T-cell (primary cell): ENCODE measurements at regions not wholly inside any gene's neighbourhood (a gene's known extent, or its start where the extent isn't known, plus 50 kb on each side); places are given as distances from the start of the nearest gene placed in this dataset.

Experiments used
- ATAC-seq, 4 experiments: fragments of 200-7000 bp in 3 of 4; fragments of 150-1000 bp in 1 of 4; cut with Tn5 transposase; replicated peaks in 1 of 4; 1 replicate in 3 of 4; 2 replicates in 1 of 4; pipeline ENCODE4 v1.10.0; 2021; ENCODE audit warnings: moderate library complexity in 3 of 4, mild to moderate bottlenecking in 2 of 4, moderate number of reproducible peaks in 1 of 4
- CTCF ChIA-PET, 2 donors: fragments of 300-600 bp; sonication (Branson Sonifier 250); formaldehyde crosslinking; loops; one replicate each; lab custom pipeline; 2022; ENCODE audit warnings: antibody characterized with exemption in 2 of 2; lab: Charles Lee
- POLR2A ChIA-PET, 2 donors: fragments of 300-600 bp; sonication (Branson Sonifier 250); formaldehyde crosslinking; loops; one replicate each; lab custom pipeline; 2022; ENCODE audit warnings: antibody characterized with exemption in 2 of 2; lab: Charles Lee
- DNase-seq, 35 experiments: peaks; one replicate each; pipeline versions ENCODE4 v3.0.0 to v3.0.0-alpha.2; 2013 to 2023
- H3K27ac ChIP-seq: one replicate; pipeline ENCODE4 v1.5.1; 2013; ENCODE audit warnings: low read length
- H3K27me3 ChIP-seq, 2 experiments: replicated peaks in 1 of 2; 1 replicate in 1 of 2; 2 replicates in 1 of 2; pipeline versions ENCODE4 v1.6.1 to v1.7.0; 2013; ENCODE audit warnings: low read length in 1 of 2, mixed read lengths in 1 of 2; ENCODE audit not compliant: control insufficient read depth in 2 of 2, insufficient read depth in 2 of 2; ENCODE audit errors: extremely low read depth in 1 of 2
- H3K36me3 ChIP-seq, 2 donors: 1 replicate in 1 of 2; 2 replicates in 1 of 2; pipeline versions ENCODE4 v1.6.1 to v1.7.0; 2013; ENCODE audit warnings: low read length in 1 of 2; ENCODE audit not compliant: control insufficient read depth in 2 of 2, insufficient read depth in 1 of 2; ENCODE audit errors: extremely low read depth in 1 of 2
- H3K4me1 ChIP-seq, 2 experiments: 1 replicate in 1 of 2; 2 replicates in 1 of 2; pipeline versions ENCODE4 v1.6.1 to v1.7.0; 2013; ENCODE audit warnings: low read length in 2 of 2, mixed read lengths in 1 of 2; ENCODE audit not compliant: insufficient read depth in 2 of 2, control insufficient read depth in 1 of 2; ENCODE audit errors: extremely low read depth in 1 of 2
- H3K4me3 ChIP-seq, 2 donors: 1 replicate in 1 of 2; 2 replicates in 1 of 2; pipeline versions ENCODE4 v1.5.1 to v1.7.0; 2013; ENCODE audit warnings: mild to moderate bottlenecking in 2 of 2, low read length in 1 of 2, moderate library complexity in 1 of 2; ENCODE audit not compliant: control insufficient read depth in 1 of 2; ENCODE audit errors: extremely low read depth in 1 of 2
- H3K9me3 ChIP-seq: 2 replicates; pipeline ENCODE4 v1.7.0; 2013
- H3K27ac Mint-ChIP-seq, 2 donors: one replicate each; pipeline ENCODE4 v1.8.0; 2020 to 2021; ENCODE audit warnings: mild to moderate bottlenecking in 2 of 2, mixed read lengths in 2 of 2
- H3K27me3 Mint-ChIP-seq, 2 donors: one replicate each; pipeline ENCODE4 v1.8.0; 2021 to 2022; ENCODE audit warnings: mixed read lengths in 2 of 2
- H3K36me3 Mint-ChIP-seq: one replicate; pipeline ENCODE4 v1.8.0; 2021; ENCODE audit warnings: mixed read lengths
- H3K4me1 Mint-ChIP-seq, 3 donors: one replicate each; pipeline ENCODE4 v1.8.0; 2020 to 2022; ENCODE audit warnings: mixed read lengths in 3 of 3, mild to moderate bottlenecking in 1 of 3
- H3K4me3 Mint-ChIP-seq, 3 donors: one replicate each; pipeline ENCODE4 v1.8.0; 2020 to 2022; ENCODE audit warnings: mild to moderate bottlenecking in 3 of 3, mixed read lengths in 3 of 3, moderate library complexity in 3 of 3
- H3K9me3 Mint-ChIP-seq, 3 donors: one replicate each; pipeline ENCODE4 v1.8.0; 2020 to 2022; ENCODE audit warnings: mixed read lengths in 3 of 3
- WGBS: methylation state at CpG from one replicate; pipeline ENCODE4 v1.1.5; 2013; ENCODE audit warnings: missing lambda C conversion rate; ENCODE audit not compliant: insufficient coverage; 5-methylcytosine and 5-hydroxymethylcytosine counted together

DNA sequence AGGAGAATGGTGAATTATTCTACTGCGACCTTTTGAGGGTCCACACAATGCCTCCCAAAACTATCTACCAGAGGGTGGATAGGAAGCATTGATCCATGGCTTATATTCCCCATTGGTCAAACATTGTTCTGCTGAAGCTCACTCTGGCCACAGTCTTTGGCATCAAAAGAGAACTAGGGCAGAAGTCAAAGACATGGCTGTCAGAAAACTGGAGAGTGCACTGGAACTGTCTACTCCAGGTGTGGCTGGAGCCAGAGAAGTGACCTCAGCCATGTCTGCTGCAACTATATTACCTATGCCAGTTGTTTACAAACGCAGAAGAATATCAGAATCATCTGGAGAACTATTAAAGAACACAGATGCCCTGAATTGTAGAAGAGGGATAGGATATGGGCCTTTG is 238.7 kb upstream of the USP25 start:
- Mint-ChIP-seq H3K36me3 (no peaks in the 10 kb centered on the region), H3K9me3 (no peaks in the 10 kb centered on the region), H3K27ac (no peak overlapping the region), H3K27me3 (no peaks in the 10 kb centered on the region), H3K4me3 (no peak overlapping the region), H3K4me1 (peaks cover 0 to 7% (median 0%) of the 10 kb centered on the region in 3 donors)
- DNase-seq (no peak), ATAC-seq (no peak)
- H3K4me1 ChIP-seq = peaks cover 0 to 2% of the 10 kb centered on the region in 2 experiments
- H3K27me3 ChIP-seq = no peaks in the 10 kb centered on the region
- no peaks in the 10 kb centered on the region for H3K36me3 ChIP-seq
- H3K27ac ChIP-seq = no peak overlapping the region
- ChIA-PET CTCF (interaction anchor here in 1 of 2 donors (0.6 kb wide), 1 partner anchor 144 kb away, joined by 3 read pairs; no protein-coding TSS in a partner anchor), POLR2A (no interaction called here)
- H3K4me3 ChIP-seq = no peak overlapping the region
- no CpG with 5 or more reads among the region's 2 CpGs for WGBS
- H3K9me3 ChIP-seq = no peaks in the 10 kb centered on the region

DNA sequence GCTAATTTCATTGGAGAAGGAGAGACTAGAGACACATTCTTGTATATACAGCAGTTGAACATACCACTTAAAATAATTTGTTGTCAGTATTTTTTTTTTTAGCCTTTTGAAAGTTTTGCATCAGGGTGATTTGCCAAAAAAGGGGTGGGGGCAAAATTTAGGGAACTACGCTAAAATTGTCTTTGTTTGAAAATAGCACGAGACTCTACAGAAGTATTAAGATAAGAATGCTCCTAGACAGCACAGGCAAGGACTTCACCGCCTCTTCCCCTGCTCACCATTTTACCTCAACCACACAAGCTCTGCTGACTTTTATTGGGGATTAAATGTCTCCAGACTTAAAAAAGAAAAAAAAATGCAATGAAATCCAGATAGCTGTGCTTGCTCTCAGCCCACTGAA is 236.1 kb upstream of the USP25 start:
- H3K27ac Mint-ChIP-seq = no peak overlapping the region
- POLR2A ChIA-PET = no interaction called here
- no peaks in the 10 kb centered on the region for H3K27me3 Mint-ChIP-seq
- Histone ChIP-seq H3K9me3 (no peaks in the 10 kb centered on the region), H3K36me3 (no peaks in the 10 kb centered on the region), H3K27me3 (no peaks in the 10 kb centered on the region), H3K4me1 (peaks cover 0 to 2% of the 10 kb centered on the region in 2 experiments), H3K4me3 (no peak overlapping the region), H3K27ac (no peak overlapping the region)
- no peaks in the 10 kb centered on the region for H3K9me3 Mint-ChIP-seq
- CTCF ChIA-PET = interaction anchor here (1.0 to 1.5 kb wide), 2 partner anchors 9 to 11 kb away, joined by 3 to 7 read pairs; no protein-coding TSS in a partner anchor
- DNase-seq = no peak
- H3K4me1 Mint-ChIP-seq = peaks cover 0 to 7% (median 0%) of the 10 kb centered on the region in 3 donors
- WGBS = no CpG with 5 or more reads among the region's 3 CpGs
- ATAC-seq = no peak
- no peaks in the 10 kb centered on the region for H3K36me3 Mint-ChIP-seq
- H3K4me3 Mint-ChIP-seq = no peak overlapping the region

DNA sequence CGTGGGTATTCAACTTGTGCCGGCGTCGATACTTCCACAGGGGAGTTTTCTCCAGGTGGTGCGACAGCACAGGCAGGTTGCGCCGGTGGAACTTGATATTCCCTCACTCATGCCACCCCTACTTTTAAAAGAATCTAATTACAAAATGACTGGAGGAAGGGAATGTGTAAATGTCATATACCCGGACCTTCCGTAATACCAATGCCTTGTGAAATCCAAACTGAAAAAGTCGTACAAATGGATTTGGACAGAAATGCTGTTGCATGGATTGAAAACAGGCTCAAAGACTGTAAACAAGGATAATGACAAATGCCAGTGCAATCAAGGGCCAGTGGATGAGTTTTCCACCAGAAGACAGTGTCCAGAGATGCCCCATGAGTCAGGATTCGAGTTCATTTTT is 235.3 kb upstream of the USP25 start:
- DNase-seq (no peak), ATAC-seq (no peak)
- Mint-ChIP-seq H3K27ac (no peak overlapping the region), H3K9me3 (no peaks in the 10 kb centered on the region), H3K4me3 (no peak overlapping the region), H3K27me3 (no peaks in the 10 kb centered on the region), H3K4me1 (peaks cover 0 to 7% (median 0%) of the 10 kb centered on the region in 3 donors), H3K36me3 (no peaks in the 10 kb centered on the region)
- WGBS = 96% methylated on average over 4 of the region's 11 CpGs
- Histone ChIP-seq H3K27me3 (no peaks in the 10 kb centered on the region), H3K4me1 (peaks cover 0 to 2% of the 10 kb centered on the region in 2 experiments), H3K36me3 (no peaks in the 10 kb centered on the region), H3K27ac (no peak overlapping the region), H3K9me3 (no peaks in the 10 kb centered on the region), H3K4me3 (no peak overlapping the region)
- POLR2A ChIA-PET = no interaction called here
- CTCF ChIA-PET = no interaction called here

DNA sequence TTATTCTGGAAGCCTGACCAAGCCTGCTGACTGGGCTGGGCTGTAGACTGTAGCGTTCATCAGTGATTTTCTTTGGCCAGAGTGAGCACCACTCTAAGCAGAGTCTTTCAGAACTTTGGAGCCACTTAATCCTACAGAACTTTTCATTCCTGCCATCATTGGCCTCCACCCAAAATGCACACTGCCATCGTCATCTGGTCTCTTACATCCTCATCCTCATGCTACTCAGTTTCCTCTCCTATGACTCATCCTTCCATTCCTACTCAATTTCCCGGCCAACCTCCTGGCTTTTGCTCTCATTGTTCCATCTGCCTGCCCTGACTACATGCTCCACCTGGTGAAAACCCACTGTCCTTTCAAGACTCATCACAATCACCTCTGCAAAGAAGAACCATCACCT is 233.8 kb upstream of the USP25 start:
- Histone ChIP-seq H3K4me1 (peaks cover 0 to 2% of the 10 kb centered on the region in 2 experiments), H3K27ac (no peak overlapping the region), H3K9me3 (no peaks in the 10 kb centered on the region), H3K4me3 (no peak overlapping the region), H3K36me3 (no peaks in the 10 kb centered on the region), H3K27me3 (no peaks in the 10 kb centered on the region)
- no peak overlapping the region for H3K27ac Mint-ChIP-seq
- peaks cover 0 to 6% (median 0%) of the 10 kb centered on the region in 3 donors for H3K4me1 Mint-ChIP-seq
- H3K9me3 Mint-ChIP-seq = no peaks in the 10 kb centered on the region
- no peak for DNase-seq
- H3K27me3 Mint-ChIP-seq = no peaks in the 10 kb centered on the region
- H3K36me3 Mint-ChIP-seq = no peaks in the 10 kb centered on the region
- POLR2A ChIA-PET = interaction anchor here in 1 of 2 donors (0.7 kb wide), 1 partner anchor 14 kb away, joined by 8 read pairs; no protein-coding TSS in a partner anchor
- no peak for ATAC-seq
- H3K4me3 Mint-ChIP-seq = no peak overlapping the region
- CTCF ChIA-PET = no interaction called here
- 94% methylated on average over 3 of the region's 3 CpGs for WGBS

DNA sequence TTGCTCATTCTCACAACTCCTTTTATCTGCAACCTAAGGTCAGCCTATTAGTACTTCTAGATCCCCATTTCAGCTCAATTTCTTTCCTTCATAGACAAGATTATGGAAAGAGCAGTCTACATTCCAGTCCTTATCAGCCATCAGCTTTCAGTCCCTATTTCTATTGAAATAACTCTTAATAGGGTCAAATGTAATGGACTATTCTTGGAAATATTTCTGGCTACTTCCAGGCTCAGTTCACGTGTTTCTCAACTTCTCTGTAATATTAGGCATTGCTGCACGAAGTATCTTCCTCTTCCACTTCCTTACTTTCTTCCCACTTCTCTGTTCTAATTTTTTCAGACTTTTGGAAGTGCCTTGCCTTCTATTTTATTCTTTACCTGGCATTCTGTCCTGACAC is 232.9 kb upstream of the USP25 start:
- ChIA-PET POLR2A (no interaction called here), CTCF (interaction anchor here in 1 of 2 donors (1.0 kb wide), 1 partner anchor 56 kb away, joined by 3 read pairs; no protein-coding TSS in a partner anchor)
- H3K4me3 Mint-ChIP-seq = no peak overlapping the region
- no peaks in the 10 kb centered on the region for H3K9me3 Mint-ChIP-seq
- no peaks in the 10 kb centered on the region for H3K4me1 Mint-ChIP-seq
- Histone ChIP-seq H3K27me3 (no peaks in the 10 kb centered on the region), H3K36me3 (no peaks in the 10 kb centered on the region), H3K4me1 (no peaks in the 10 kb centered on the region), H3K4me3 (no peak overlapping the region), H3K9me3 (no peaks in the 10 kb centered on the region), H3K27ac (no peak overlapping the region)
- WGBS = 89% methylated on average over 2 of the region's 2 CpGs
- no peaks in the 10 kb centered on the region for H3K36me3 Mint-ChIP-seq
- no peak overlapping the region for H3K27ac Mint-ChIP-seq
- no peaks in the 10 kb centered on the region for H3K27me3 Mint-ChIP-seq
- DNase-seq (no peak), ATAC-seq (no peak)

DNA sequence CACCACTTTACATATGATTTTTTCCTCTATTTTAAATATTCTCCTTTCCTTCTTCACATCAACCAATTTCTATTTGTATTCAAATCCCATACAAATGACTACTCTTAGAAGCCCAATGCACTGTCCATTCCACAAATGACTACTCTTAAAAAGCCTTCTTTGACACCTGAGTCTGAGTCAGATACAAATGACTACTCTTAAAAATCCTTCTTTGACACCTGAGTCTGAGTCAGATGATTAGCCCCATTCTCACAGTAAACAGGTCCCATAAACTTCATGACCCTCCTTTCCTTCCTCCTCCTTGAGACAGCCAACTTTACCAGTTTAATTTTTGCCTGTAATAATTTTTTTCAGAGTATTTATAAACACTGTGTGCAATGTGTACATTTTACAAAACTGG is 231.3 kb upstream of the USP25 start:
- ChIA-PET CTCF (interaction anchor here in 1 of 2 donors (0.7 to 1.1 kb wide), 2 partner anchors 12 to 55 kb away, joined by 3 to 5 read pairs; no protein-coding TSS in a partner anchor), POLR2A (no interaction called here)
- Histone ChIP-seq H3K27me3 (no peaks in the 10 kb centered on the region), H3K36me3 (no peaks in the 10 kb centered on the region), H3K27ac (no peak overlapping the region), H3K4me1 (no peaks in the 10 kb centered on the region), H3K9me3 (no peaks in the 10 kb centered on the region), H3K4me3 (no peak overlapping the region)
- Mint-ChIP-seq H3K36me3 (no peaks in the 10 kb centered on the region), H3K27ac (no peak overlapping the region), H3K4me1 (no peaks in the 10 kb centered on the region), H3K4me3 (no peak overlapping the region), H3K9me3 (no peaks in the 10 kb centered on the region), H3K27me3 (no peaks in the 10 kb centered on the region)
- ATAC-seq (no peak), DNase-seq (no peak)

DNA sequence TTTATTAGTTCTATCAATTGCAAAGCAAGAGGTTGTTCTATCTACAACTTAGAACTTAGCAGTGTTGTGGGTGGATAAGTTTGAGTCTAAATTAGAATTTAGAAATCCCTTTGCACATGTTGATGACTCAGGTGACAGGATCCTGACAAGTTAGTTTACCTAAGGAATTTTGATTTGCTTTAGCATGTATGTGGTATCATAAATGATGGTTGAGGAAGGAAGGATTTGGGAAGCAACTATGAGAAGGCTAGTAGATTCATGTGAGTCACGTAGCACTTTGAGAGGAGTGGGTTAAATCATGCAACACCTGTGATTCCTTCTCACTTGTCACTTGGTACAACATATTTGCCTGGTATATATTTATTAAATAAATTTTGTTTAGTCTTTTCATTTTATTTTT is 223.7 kb upstream of the USP25 start:
- H3K36me3 Mint-ChIP-seq = no peaks in the 10 kb centered on the region
- H3K9me3 Mint-ChIP-seq = no peaks in the 10 kb centered on the region
- Histone ChIP-seq H3K4me3 (no peak overlapping the region), H3K27ac (no peak overlapping the region), H3K4me1 (peaks cover 0 to 5% of the 10 kb centered on the region in 2 experiments), H3K9me3 (no peaks in the 10 kb centered on the region), H3K36me3 (no peaks in the 10 kb centered on the region), H3K27me3 (no peaks in the 10 kb centered on the region)
- WGBS = no CpG with 5 or more reads among the region's 1 CpG
- no peaks in the 10 kb centered on the region for H3K27me3 Mint-ChIP-seq
- ChIA-PET CTCF (no interaction called here), POLR2A (no interaction called here)
- H3K4me3 Mint-ChIP-seq = no peak overlapping the region
- ATAC-seq (no peak), DNase-seq (no peak)
- no peaks in the 10 kb centered on the region for H3K4me1 Mint-ChIP-seq
- H3K27ac Mint-ChIP-seq = no peak overlapping the region
